ENCODE measurements at regions not wholly inside any gene's neighbourhood (a gene's known extent, or its start where the extent isn't known, plus 50 kb on each side); places are given as distances from the start of the nearest gene placed in this dataset.
A peak's percentile ranks its signal among the peaks of the same experiment; 100 is the strongest.

GRCh38 chr1:14136152-14136763, 436.3 kb downstream of the PRDM2 start:
- TF ChIP-seq CTCF (IDR thresholded peaks at IDR 0.05): no peak

GRCh38 chr1:14136881-14137280, 436.9 kb downstream of the PRDM2 start:
- intact Hi-C loops (cut with DNase I): no loop called here
- no peak for DNase-seq
- peaks cover 8% of the 10 kb centered on the region for H3K4me1 ChIP-seq
- H3K27ac ChIP-seq: no peak overlapping the region
- ATAC-seq: no peak
- H3K36me3 ChIP-seq: no peaks in the 10 kb centered on the region
- TF ChIP-seq CTCF (IDR thresholded peaks at IDR 0.05): no peak
- H3K27me3 ChIP-seq: no peaks in the 10 kb centered on the region
- no peak overlapping the region for H3K4me3 ChIP-seq
- H3K9me3 ChIP-seq: no peaks in the 10 kb centered on the region

More at GRCh38 chr1:14136152-14136763, 436.3 kb downstream of the PRDM2 start:
- no peaks in the 10 kb centered on the region for H3K9me3 ChIP-seq
- H3K36me3 ChIP-seq: no peaks in the 10 kb centered on the region
- H3K27me3 ChIP-seq: no peaks in the 10 kb centered on the region
- peaks cover 2% of the 10 kb centered on the region for H3K4me1 ChIP-seq
- H3K4me3 ChIP-seq: no peak overlapping the region
- intact Hi-C loops (cut with DNase I): no loop called here
- DNase-seq (no peak), ATAC-seq (no peak)
- H3K27ac ChIP-seq: no peak overlapping the region

DNA sequence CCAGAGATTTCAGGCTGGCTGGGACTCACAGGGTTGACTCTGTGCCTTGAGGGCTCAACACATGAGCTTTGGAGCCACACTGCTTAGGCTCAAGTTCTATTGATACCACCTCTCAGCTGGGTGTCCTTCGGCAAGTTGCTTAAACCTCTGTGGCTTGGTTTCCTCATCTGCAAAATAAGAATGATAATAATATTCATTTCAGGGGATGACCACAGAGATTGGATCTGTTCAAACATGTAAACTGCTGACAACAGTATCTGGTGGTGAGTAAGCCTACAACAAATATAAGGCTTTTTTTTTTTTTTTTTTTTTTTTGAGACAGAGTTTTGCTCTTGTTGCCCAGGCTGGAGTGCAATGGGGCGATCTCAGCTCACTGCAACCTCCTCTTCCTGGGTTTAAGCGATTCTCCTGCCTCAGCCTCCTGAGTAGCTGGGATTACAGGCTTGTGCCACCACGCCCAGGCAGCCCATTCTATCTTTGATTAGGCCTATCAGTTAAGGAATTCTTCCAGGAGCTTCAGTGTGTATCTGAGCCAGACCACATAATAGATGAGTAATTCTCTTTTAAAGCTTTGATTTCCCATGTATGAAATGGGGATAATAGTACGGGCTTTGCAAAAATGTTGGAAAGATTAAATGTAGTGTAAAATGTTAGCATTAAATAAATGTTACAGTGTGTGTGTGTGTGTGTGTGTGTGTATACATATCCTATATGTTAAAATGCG, 437.6 kb downstream of the PRDM2 start:
- Histone ChIP-seq H3K36me3 (no peaks in the 10 kb centered on the region), H3K27ac (no peak overlapping the region), H3K4me3 (no peak overlapping the region), H3K4me1 (peaks cover 13% of the 10 kb centered on the region), H3K9me3 (no peaks in the 10 kb centered on the region), H3K27me3 (no peaks in the 10 kb centered on the region)
- intact Hi-C loops (cut with DNase I): no loop called here
- ATAC-seq (no peak), DNase-seq (no peak)
- TF ChIP-seq CTCF (IDR thresholded peaks at IDR 0.05): no peak

GRCh38 chr1:14138135-14138506, 438.1 kb downstream of the PRDM2 start:
- ATAC-seq (no peak), DNase-seq (no peak)
- Histone ChIP-seq H3K27me3 (no peaks in the 10 kb centered on the region), H3K36me3 (no peaks in the 10 kb centered on the region), H3K4me3 (no peak overlapping the region), H3K27ac (no peak overlapping the region), H3K9me3 (no peaks in the 10 kb centered on the region), H3K4me1 (peaks cover 18% of the 10 kb centered on the region)
- no peak for TF ChIP-seq CTCF (IDR thresholded peaks at IDR 0.05)
- intact Hi-C loops (cut with DNase I): no loop called here

- Histone ChIP-seq H3K4me1 (peaks cover 20% of the 10 kb centered on the region), H3K4me3 (no peak overlapping the region), H3K27me3 (no peaks in the 10 kb centered on the region), H3K9me3 (no peaks in the 10 kb centered on the region), H3K36me3 (no peaks in the 10 kb centered on the region), H3K27ac (no peak overlapping the region)
- no peak for ATAC-seq
- TF ChIP-seq CTCF (IDR thresholded peaks at IDR 0.05): peak; percentile 16
- intact Hi-C loops (cut with DNase I): no loop called here
- DNase-seq: no peak
These were observed 438.7 kb downstream of the PRDM2 start for GRCh38 chr1:14138687-14139086.

Measured in upper lobe of right lung (tissue), 1 donor.